A673 (cell line): ENCODE measurements at regions not wholly inside any gene's neighbourhood (a gene's known extent, or its start where the extent isn't known, plus 50 kb on each side); places are given as distances from the start of the nearest gene placed in this dataset.

Experiments
- BruUV-seq: library from RNA; stranded (reverse); fragments of 400-500 nt; replicated peaks from 2 replicates; lab custom pipeline; 2021; lab: Mats Ljungman, UMichigan
- CTCF ChIA-PET: fragments of 300-600 bp; sonication (Branson Sonifier 250); formaldehyde crosslinking; loops from one replicate; lab custom pipeline; 2022; ENCODE audit warnings: antibody characterized with exemption; lab: Charles Lee
- POLR2A ChIA-PET: fragments of 300-600 bp; sonication (Branson Sonifier 250); formaldehyde crosslinking; loops from one replicate; lab custom pipeline; 2022; ENCODE audit warnings: antibody characterized with exemption; ENCODE audit not compliant: low non-redundant PET; lab: Charles Lee
- DNase-seq: peaks from one replicate; pipeline ENCODE4 v3.0.0-alpha.2; 2015; ENCODE audit warnings: low spot score
- H3K27ac ChIP-seq: fragments of 200-600 bp; sonication (generic); 2 replicates; pipeline ENCODE4 v1.5.1; 2016; ENCODE audit warnings: mixed run types, low read depth, mild to moderate bottlenecking, mixed read lengths, antibody characterized with exemption, low read length; ENCODE audit not compliant: poor library complexity, severe bottlenecking
- H3K27me3 ChIP-seq: fragments of 200-600 bp; sonication (generic); replicated peaks from 2 replicates; pipeline ENCODE4 v1.6.1; 2017; ENCODE audit warnings: mixed run types, low read depth, mild to moderate bottlenecking, mixed read lengths, antibody characterized with exemption, low read length; ENCODE audit not compliant: insufficient read depth, poor library complexity
- H3K36me3 ChIP-seq: fragments of 200-600 bp; sonication (generic); 2 replicates; pipeline ENCODE4 v1.6.1; 2016; ENCODE audit warnings: mixed run types, mild to moderate bottlenecking, mixed read lengths, antibody characterized with exemption, low read length; ENCODE audit not compliant: insufficient read depth, poor library complexity, severe bottlenecking
- H3K4me1 ChIP-seq: fragments of 200-600 bp; sonication (generic); 2 replicates; pipeline ENCODE4 v1.6.1; 2017; ENCODE audit warnings: mixed run types, mild to moderate bottlenecking, mixed read lengths, antibody characterized with exemption, low read length; ENCODE audit not compliant: insufficient read depth, poor library complexity, severe bottlenecking
- H3K4me3 ChIP-seq: fragments of 200-600 bp; sonication (generic); 2 replicates; pipeline ENCODE4 v1.5.1; 2016; ENCODE audit warnings: low read depth, mixed run types, mild to moderate bottlenecking, mixed read lengths, low read length; ENCODE audit not compliant: poor library complexity, severe bottlenecking
- H3K9me3 ChIP-seq: fragments of 200-600 bp; sonication (generic); 2 replicates; pipeline ENCODE4 v1.6.1; 2016; ENCODE audit warnings: mixed run types, low read depth, mild to moderate bottlenecking, mixed read lengths, antibody characterized with exemption, low read length; ENCODE audit not compliant: poor library complexity, severe bottlenecking
- CTCF ChIP-seq: fragments of 300-800, 200-600 bp; sonication (generic); conservative IDR thresholded peaks from 2 replicates; pipeline ENCODE4 v1.5.1; 2017; ENCODE audit warnings: low read depth, mild to moderate bottlenecking, antibody characterized with exemption, low read length, moderate library complexity, mixed read lengths
- EZH2 ChIP-seq: fragments of 200-600 bp; sonication (generic); IDR thresholded peaks from 2 replicates; pipeline ENCODE4 v1.6.1; 2017; ENCODE audit warnings: borderline replicate concordance, low read depth, mild to moderate bottlenecking, mixed read lengths, antibody characterized with exemption, low read length; ENCODE audit not compliant: poor library complexity, severe bottlenecking
- intact Hi-C: fragments of 100-400 bp; cut with micrococcal nuclease; formaldehyde crosslinking; loops from one replicate; pipeline ENCODE4 v1.10.0; 2022; ENCODE audit not compliant: unreplicated experiment

- CTCF ChIA-PET, result no interaction called here
- DNase-seq, result no peak
- H3K4me1 ChIP-seq, result no peaks in the 10 kb centered on the region
- no peak overlapping the region for H3K4me3 ChIP-seq
- peaks cover 38% of the 10 kb centered on the region for H3K27me3 ChIP-seq
- intact Hi-C loops, result no loop called here
- POLR2A ChIA-PET, result no interaction called here
- H3K36me3 ChIP-seq, result no peaks in the 10 kb centered on the region
- H3K27ac ChIP-seq, result no peak overlapping the region
- BruUV-seq, result no TSS peak
- no peak for TF ChIP-seq EZH2
- no peak for TF ChIP-seq CTCF
- no peaks in the 10 kb centered on the region for H3K9me3 ChIP-seq
These were observed 113.4 kb downstream of the MRPL36 start for GRCh38 chr5:1686016-1686802.

- Histone ChIP-seq H3K27me3 (peaks cover 45% of the 10 kb centered on the region), H3K9me3 (no peaks in the 10 kb centered on the region), H3K4me1 (no peaks in the 10 kb centered on the region), H3K27ac (no peak overlapping the region), H3K4me3 (no peak overlapping the region), H3K36me3 (no peaks in the 10 kb centered on the region)
- CTCF ChIA-PET, result no interaction called here
- intact Hi-C loops, result no loop called here
- no TSS peak for BruUV-seq
- TF ChIP-seq CTCF (no peak), EZH2 (no peak)
- POLR2A ChIA-PET, result no interaction called here
- DNase-seq, result no peak
These were observed 114.6 kb downstream of the MRPL36 start for GRCh38 chr5:1685066-1685465.

GRCh38 chr5:1681955-1682354 lies 117.7 kb downstream of the MRPL36 start:
- peaks cover 11% of the 10 kb centered on the region for H3K9me3 ChIP-seq
- POLR2A ChIA-PET, result no interaction called here
- DNase-seq, result no peak
- H3K36me3 ChIP-seq, result no peaks in the 10 kb centered on the region
- TF ChIP-seq CTCF (no peak), EZH2 (no peak)
- no peak overlapping the region for H3K4me3 ChIP-seq
- no TSS peak for BruUV-seq
- CTCF ChIA-PET, result no interaction called here
- no peak overlapping the region for H3K27ac ChIP-seq
- H3K4me1 ChIP-seq, result no peaks in the 10 kb centered on the region
- H3K27me3 ChIP-seq, result peaks cover 56% of the 10 kb centered on the region
- intact Hi-C loops, result no loop called here
